H1 (cell line): ENCODE measurements at regions not wholly inside any gene's neighbourhood (a gene's known extent, or its start where the extent isn't known, plus 50 kb on each side); places are given as distances from the start of the nearest gene placed in this dataset.

Experiments used
- CTCF ChIA-PET: fragments of 300-600 bp; sonication (Branson Sonifier 250); formaldehyde crosslinking; loops from one replicate; lab custom pipeline; 2021; ENCODE audit not compliant: partially characterized antibody; lab: Charles Lee
- POLR2A ChIA-PET: fragments of 300-600 bp; sonication (Branson Sonifier 250); formaldehyde crosslinking; loops from one replicate; lab custom pipeline; 2021; ENCODE audit warnings: inconsistent platforms; ENCODE audit not compliant: partially characterized antibody; lab: Charles Lee
- DNase-seq, 2 experiments: peaks; one replicate each; pipeline versions ENCODE4 v3.0.0 to v3.0.0-alpha.2; 2010 to 2022; ENCODE audit warnings: low spot score in 2 of 2, low read depth in 1 of 2, mixed read lengths in 1 of 2
- FAIRE-seq: peaks from 2 replicates; lab custom pipeline; 2011; peaks lifted over from hg19 to GRCh38; lab: Jason Lieb, UNC
- H2AFZ ChIP-seq: 2 replicates; pipeline ENCODE4 v1.8.1; 2012; ENCODE audit warnings: low read length, inconsistent platforms
- H2AK5ac ChIP-seq: 2 replicates; pipeline ENCODE4 v1.6.1; 2013; ENCODE audit warnings: low read depth, low read length
- H2BK120ac ChIP-seq: replicated peaks from 2 replicates; pipeline ENCODE3; 2013; ENCODE audit warnings: low read depth, low read length, inconsistent platforms
- H2BK12ac ChIP-seq: 2 replicates; pipeline ENCODE4 v1.6.1; 2013; ENCODE audit warnings: low read depth, low read length
- H2BK15ac ChIP-seq: 2 replicates; pipeline ENCODE4 v1.6.1; 2013; ENCODE audit warnings: low read length
- H2BK20ac ChIP-seq: 2 replicates; pipeline ENCODE4 v1.6.1; 2013; ENCODE audit warnings: low read length
- H2BK5ac ChIP-seq: 2 replicates; pipeline ENCODE4 v1.6.1; 2013; ENCODE audit warnings: low read depth, low read length
- H3K14ac ChIP-seq: 2 replicates; pipeline ENCODE4 v1.6.1; 2013; ENCODE audit warnings: inconsistent platforms; ENCODE audit not compliant: insufficient read length
- H3K18ac ChIP-seq: 2 replicates; pipeline ENCODE4 v1.6.1; 2013; ENCODE audit warnings: low read length; ENCODE audit errors: extremely low read depth
- H3K23ac ChIP-seq: 2 replicates; pipeline ENCODE4 v1.6.1; 2013; ENCODE audit warnings: inconsistent platforms; ENCODE audit not compliant: insufficient read length
- H3K23me2 ChIP-seq: 2 replicates; pipeline ENCODE4 v1.6.1; 2013; ENCODE audit warnings: low read depth, low read length
- H3K27ac ChIP-seq: 2 replicates; pipeline ENCODE4 v1.6.1; 2011; ENCODE audit warnings: low read depth, low read length, inconsistent platforms
- H3K27me3 ChIP-seq, 4 experiments: replicated peaks in 1 of 4; 1 replicate in 1 of 4; 2 replicates in 3 of 4; pipeline versions ENCODE4 v1.6.1 to v1.8.1; 2011 to 2013; ENCODE audit warnings: low read length in 3 of 4, mild to moderate bottlenecking in 3 of 4, inconsistent platforms in 2 of 4, mixed read lengths in 2 of 4, moderate library complexity in 1 of 4; ENCODE audit not compliant: control insufficient read depth in 3 of 4, insufficient read depth in 3 of 4; ENCODE audit errors: extremely low read depth in 1 of 4
- H3K36me3 ChIP-seq, 4 experiments: 2 replicates each; pipeline versions ENCODE4 v1.6.1 to v1.8.1; 2011 to 2013; ENCODE audit warnings: mild to moderate bottlenecking in 4 of 4, low read length in 3 of 4, moderate library complexity in 2 of 4, control low read depth in 1 of 4, inconsistent platforms in 1 of 4; ENCODE audit not compliant: insufficient read depth in 4 of 4, control insufficient read depth in 2 of 4
- H3K4ac ChIP-seq: replicated peaks from 2 replicates; pipeline ENCODE3; 2013; ENCODE audit warnings: low read length, low read depth, mixed read lengths, inconsistent platforms; ENCODE audit not compliant: insufficient read length
- H3K4me1 ChIP-seq, 4 experiments: replicated peaks in 1 of 4; 1 replicate in 1 of 4; 2 replicates in 3 of 4; pipeline versions ENCODE4 v1.6.1 to v1.8.1; 2011 to 2013; ENCODE audit warnings: low read length in 3 of 4, inconsistent platforms in 2 of 4, mixed read lengths in 1 of 4; ENCODE audit not compliant: insufficient read depth in 4 of 4, control insufficient read depth in 3 of 4
- H3K4me2 ChIP-seq, 2 experiments: 2 replicates each; pipeline versions ENCODE4 v1.6.1 to v1.8.1; 2011 to 2013; ENCODE audit warnings: low read depth in 2 of 2, low read length in 2 of 2, control low read depth in 1 of 2, inconsistent platforms in 1 of 2, mild to moderate bottlenecking in 1 of 2; ENCODE audit not compliant: insufficient read depth in 1 of 2
- H3K4me3 ChIP-seq, 4 experiments: fragments of 200-600, 300-600 bp in 1 of 4; sonication (generic), shearing (Covaris generic), sonication (Bioruptor Twin) in 1 of 4; 2 replicates each; pipeline versions ENCODE4 v1.5.1 to v1.8.1; 2011 to 2016; ENCODE audit warnings: low read length in 4 of 4, low read depth in 3 of 4, control low read depth in 2 of 4, inconsistent platforms in 2 of 4, mild to moderate bottlenecking in 2 of 4, mixed read lengths in 1 of 4, moderate library complexity in 1 of 4; ENCODE audit not compliant: insufficient read depth in 2 of 4; ENCODE audit errors: extremely low read depth in 1 of 4
- H3K56ac ChIP-seq: replicated peaks from 2 replicates; pipeline ENCODE3; 2013; ENCODE audit warnings: low read depth, mild to moderate bottlenecking, mixed read lengths, low read length, inconsistent platforms; ENCODE audit not compliant: insufficient read length
- H3K79me1 ChIP-seq: 2 replicates; pipeline ENCODE4 v1.6.1; 2013; ENCODE audit warnings: low read depth, low read length, control low read depth
- H3K79me2 ChIP-seq, 2 experiments: 2 replicates each; pipeline versions ENCODE4 v1.6.1 to v1.8.1; 2012 to 2013; ENCODE audit warnings: low read length in 2 of 2, mild to moderate bottlenecking in 2 of 2, inconsistent platforms in 1 of 2; ENCODE audit not compliant: insufficient read depth in 2 of 2, control insufficient read depth in 1 of 2
- H3K9ac ChIP-seq, 4 experiments: replicated peaks in 1 of 4; 1 replicate in 1 of 4; 2 replicates in 3 of 4; pipeline versions ENCODE4 v1.6.1 to v1.8.1; 2011 to 2013; ENCODE audit warnings: low read depth in 3 of 4, low read length in 3 of 4, control low read depth in 2 of 4, mild to moderate bottlenecking in 2 of 4, moderate library complexity in 2 of 4, inconsistent platforms in 1 of 4; ENCODE audit errors: extremely low read depth in 1 of 4
- H3K9me3 ChIP-seq, 2 experiments: 2 replicates each; pipeline versions ENCODE4 v1.6.1 to v1.8.1; 2012 to 2013; ENCODE audit warnings: mild to moderate bottlenecking in 2 of 2, moderate library complexity in 2 of 2, control low read depth in 1 of 2, inconsistent platforms in 1 of 2, low read depth in 1 of 2, low read length in 1 of 2, mixed read lengths in 1 of 2; ENCODE audit not compliant: insufficient read depth in 2 of 2
- H4K20me1 ChIP-seq, 2 experiments: replicated peaks in 1 of 2; 2 replicates each; pipeline versions ENCODE3 to v1.8.1; 2011 to 2013; ENCODE audit warnings: inconsistent platforms in 2 of 2, low read length in 2 of 2, mild to moderate bottlenecking in 1 of 2; ENCODE audit not compliant: insufficient read depth in 2 of 2, control insufficient read depth in 1 of 2
- H4K5ac ChIP-seq: 2 replicates; pipeline ENCODE4 v1.6.1; 2013; ENCODE audit warnings: low read length, low read depth, mixed read lengths, inconsistent platforms; ENCODE audit not compliant: insufficient read length
- H4K8ac ChIP-seq: 2 replicates; pipeline ENCODE4 v1.8.0; 2013; ENCODE audit warnings: mild to moderate bottlenecking, moderate library complexity, low read length, inconsistent platforms; ENCODE audit not compliant: insufficient read depth; ENCODE audit errors: extremely low read depth
- H4K91ac ChIP-seq: replicated peaks from 2 replicates; pipeline ENCODE3; 2013; ENCODE audit warnings: low read length, mixed read lengths, inconsistent platforms; ENCODE audit not compliant: insufficient read length
- CEBPB ChIP-seq: IDR thresholded peaks from 2 replicates; pipeline ENCODE4 v1.6.1; 2012; ENCODE audit warnings: low read depth, low read length
- CHD1 ChIP-seq: IDR thresholded peaks from 2 replicates; pipeline ENCODE4 v1.6.1; 2012; ENCODE audit warnings: low read depth, low read length, improper control_type of control experiment
- CHD2 ChIP-seq: IDR thresholded peaks from 2 replicates; pipeline ENCODE4 v1.6.1; 2012; ENCODE audit warnings: low read length, improper control_type of control experiment
- EZH2 ChIP-seq: fragments of 200-600 bp; sonication (generic); IDR thresholded peaks from 2 replicates; pipeline ENCODE4 v1.7.1; 2012; ENCODE audit warnings: low read depth, mild to moderate bottlenecking, moderate library complexity, low read length, inconsistent platforms; ENCODE audit not compliant: severe bottlenecking
- HDAC2 ChIP-seq, 2 experiments: fragments of 300-600 bp in 1 of 2; sonication (generic) in 1 of 2; IDR thresholded peaks; 2 replicates each; pipeline ENCODE4 v1.6.1; 2011 to 2012; ENCODE audit warnings: low read depth in 2 of 2, low read length in 2 of 2, mild to moderate bottlenecking in 2 of 2, moderate library complexity in 2 of 2, borderline replicate concordance in 1 of 2, inconsistent platforms in 1 of 2
- JUND ChIP-seq: IDR thresholded peaks from 2 replicates; pipeline ENCODE4 v1.6.1; 2011; ENCODE audit warnings: mild to moderate bottlenecking, improper control_type of control experiment, low read length
- RXRA ChIP-seq: IDR thresholded peaks from 2 replicates; pipeline ENCODE4 v1.6.1; 2011; ENCODE audit warnings: low read depth, mild to moderate bottlenecking, low read length, moderate library complexity; ENCODE audit not compliant: insufficient read depth
- SP2 ChIP-seq: IDR thresholded peaks from 2 replicates; pipeline ENCODE4 v1.6.1; 2012; ENCODE audit warnings: mild to moderate bottlenecking, low read length, inconsistent platforms

DNA sequence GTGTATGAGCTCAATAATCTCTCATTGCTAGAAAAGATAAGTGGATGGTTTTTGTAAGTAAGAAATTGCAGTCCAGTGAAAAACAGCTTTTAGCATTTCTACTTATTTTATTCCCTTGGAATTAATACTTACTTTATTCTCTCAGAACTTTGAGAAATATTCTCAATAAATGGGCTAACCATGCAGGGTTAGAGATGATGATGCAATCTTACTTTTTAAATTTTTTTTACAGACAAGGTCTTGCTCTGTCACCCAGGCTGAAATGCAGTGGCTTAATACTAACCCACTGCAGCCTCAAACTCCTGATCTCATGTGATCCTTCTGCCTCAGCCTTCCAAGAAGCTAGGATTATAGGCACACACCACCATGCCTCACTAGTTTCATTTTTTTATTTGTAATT is 440.8 kb upstream of the ZP4 start:
- H3K23me2 ChIP-seq, result no peaks in the 10 kb centered on the region
- no peaks in the 10 kb centered on the region for H4K20me1 ChIP-seq
- H4K8ac ChIP-seq, result no peak overlapping the region
- DNase-seq, result no peak
- no peak overlapping the region for H3K14ac ChIP-seq
- no peak overlapping the region for H3K18ac ChIP-seq
- ChIA-PET POLR2A (no interaction called here), CTCF (no interaction called here)
- H2BK5ac ChIP-seq, result no peak overlapping the region
- H4K91ac ChIP-seq, result no peak overlapping the region
- no peak overlapping the region for H3K4ac ChIP-seq
- H4K5ac ChIP-seq, result no peak overlapping the region
- no peak overlapping the region for H3K56ac ChIP-seq
- H2BK12ac ChIP-seq, result no peak overlapping the region
- H3K79me2 ChIP-seq, result no peaks in the 10 kb centered on the region
- H3K23ac ChIP-seq, result no peak overlapping the region
- H2BK15ac ChIP-seq, result no peak overlapping the region
- H3K27ac ChIP-seq, result no peak overlapping the region
- no peaks in the 10 kb centered on the region for H3K36me3 ChIP-seq
- no peak overlapping the region for H3K4me3 ChIP-seq
- no peak overlapping the region for H2AK5ac ChIP-seq
- TF ChIP-seq EZH2 (no peak), RXRA (no peak), CEBPB (peak; percentile 13; the same call in 1 of the 2 replicates), HDAC2 (IDR thresholded peaks at IDR 0.05; ENCODE audit: borderline replicate concordance in 1 of 2, low read depth in 2 of 2, low read length in 2 of 2) (no peak), CHD2 (no peak), JUND (no peak), SP2 (no peak), CHD1 (no peak)
- TF ChIP-seq, all 59 proteins: peak for 1
- H2BK20ac ChIP-seq, result no peak overlapping the region
- no peaks in the 10 kb centered on the region for H3K4me1 ChIP-seq
- no peak overlapping the region for H3K4me2 ChIP-seq
- H3K79me1 ChIP-seq, result no peaks in the 10 kb centered on the region
- H2BK120ac ChIP-seq, result no peak overlapping the region
- peaks cover 3 to 7% of the 10 kb centered on the region in 2 experiments; a peak in 2 of 4 replicates for H3K9me3 ChIP-seq
- FAIRE-seq, result no peak
- H3K27me3 ChIP-seq, result no peaks in the 10 kb centered on the region
- H2AFZ ChIP-seq, result no peak overlapping the region
- no peak overlapping the region for H3K9ac ChIP-seq
